Right lobe of liver (tissue), 4 donors: ENCODE measurements at regions not wholly inside any gene's neighbourhood (a gene's known extent, or its start where the extent isn't known, plus 50 kb on each side); places are given as distances from the start of the nearest gene placed in this dataset.
"Not testable (repeated sequence)": the region's sequence is repeated elsewhere in the genome, so short reads cannot be mapped to it uniquely, and the experiment has no call there.

Source experiments
- CTCF ChIP-seq, 4 donors: fragments of 200-600 bp in 3 of 4; fragments of 450-650 bp in 1 of 4; IDR thresholded peaks; one replicate each; pipeline versions ENCODE4 v1.5.1 to v1.8.0; 2016 to 2022; ENCODE audit warnings: antibody characterized with exemption in 4 of 4, mild to moderate bottlenecking in 2 of 4
- POLR2A ChIP-seq: fragments of 450-650 bp; IDR thresholded peaks from one replicate; pipeline ENCODE4 v1.6.1; 2017; ENCODE audit warnings: antibody characterized with exemption, mild to moderate bottlenecking
- donor health status: DM: no; HTN: no; CAD: no.
- donor health status: DM: no; HTN: no; CAD: no.
- donor health status: DM: no; HTN: yes; CAD: no.

- not testable (repeated sequence) for TF ChIP-seq POLR2A; CTCF (IDR thresholded peaks at IDR 0.05)
Observed at GRCh38 chr1:181246320-181246719, 157.8 kb downstream of the IER5 start.
